CD14-positive monocyte (primary cell): ENCODE measurements at regions not wholly inside any gene's neighbourhood (a gene's known extent, or its start where the extent isn't known, plus 50 kb on each side); places are given as distances from the start of the nearest gene placed in this dataset.

Source experiments
- DNase-seq, 3 donors: peaks; one replicate each; pipeline ENCODE4 v3.0.0-alpha.2; 2011 to 2022
- H2AFZ ChIP-seq: 2 replicates; pipeline ENCODE4 v1.6.0; 2012; ENCODE audit warnings: mild to moderate bottlenecking, low read depth, low read length, inconsistent platforms; ENCODE audit not compliant: insufficient read depth, poor library complexity, severe bottlenecking
- H3K27ac ChIP-seq, 2 donors: 1 replicate in 1 of 2; 2 replicates in 1 of 2; pipeline ENCODE4 v1.5.1; 2012 to 2013; ENCODE audit warnings: low read length in 2 of 2, control low read depth in 1 of 2, inconsistent platforms in 1 of 2, low read depth in 1 of 2, mild to moderate bottlenecking in 1 of 2
- H3K27me3 ChIP-seq, 2 donors: one replicate each; pipeline versions ENCODE4 v1.6.0 to v1.6.1; 2011 to 2013; ENCODE audit warnings: low read length in 2 of 2; ENCODE audit not compliant: control insufficient read depth in 2 of 2, insufficient read depth in 2 of 2
- H3K36me3 ChIP-seq, 2 donors: replicated peaks in 1 of 2; 1 replicate in 1 of 2; 2 replicates in 1 of 2; pipeline versions ENCODE4 v1.5.1 to v1.6.1; 2012 to 2013; ENCODE audit warnings: low read length in 2 of 2, control low read depth in 1 of 2, inconsistent platforms in 1 of 2, mild to moderate bottlenecking in 1 of 2; ENCODE audit not compliant: insufficient read depth in 2 of 2, control insufficient read depth in 1 of 2
- H3K4me1 ChIP-seq, 2 donors: 1 replicate in 1 of 2; 2 replicates in 1 of 2; pipeline versions ENCODE4 v1.5.1 to v1.6.1; 2012 to 2013; ENCODE audit warnings: low read length in 2 of 2, control low read depth in 1 of 2, inconsistent platforms in 1 of 2, mild to moderate bottlenecking in 1 of 2, moderate library complexity in 1 of 2; ENCODE audit not compliant: insufficient read depth in 2 of 2, control insufficient read depth in 1 of 2
- H3K4me2 ChIP-seq: replicated peaks from 2 replicates; pipeline ENCODE3; 2012; ENCODE audit warnings: low read length, moderate library complexity, mild to moderate bottlenecking; ENCODE audit not compliant: poor library complexity, severe bottlenecking; ENCODE audit errors: extremely low read depth
- H3K4me3 ChIP-seq, 3 experiments: fragments of 200-600 bp in 1 of 3; sonication (generic) in 1 of 3; replicated peaks in 1 of 3; 1 replicate in 2 of 3; 2 replicates in 1 of 3; pipeline ENCODE4 v1.5.1; 2011 to 2013; ENCODE audit warnings: low read length in 3 of 3, mild to moderate bottlenecking in 3 of 3, control low read depth in 2 of 3, low read depth in 2 of 3, inconsistent platforms in 1 of 3, moderate library complexity in 1 of 3
- H3K79me2 ChIP-seq: 2 replicates; pipeline ENCODE4 v1.6.0; 2012; ENCODE audit warnings: mild to moderate bottlenecking, control low read depth, inconsistent platforms, low read length, moderate library complexity; ENCODE audit not compliant: insufficient read depth
- H3K9ac ChIP-seq: 2 replicates; pipeline ENCODE4 v1.6.0; 2017; ENCODE audit warnings: low read length, mild to moderate bottlenecking; ENCODE audit not compliant: insufficient read depth, poor library complexity, severe bottlenecking
- H3K9me3 ChIP-seq, 2 donors: replicated peaks in 1 of 2; 1 replicate in 1 of 2; 2 replicates in 1 of 2; pipeline versions ENCODE4 v1.5.1 to v1.6.1; 2012 to 2013; ENCODE audit warnings: low read length in 2 of 2, control low read depth in 1 of 2; ENCODE audit not compliant: control insufficient read depth in 1 of 2, insufficient read depth in 1 of 2
- H4K20me1 ChIP-seq: 2 replicates; pipeline ENCODE4 v1.6.0; 2012; ENCODE audit warnings: mild to moderate bottlenecking, low read length, control low read depth, moderate library complexity; ENCODE audit not compliant: insufficient read depth
- H3K27ac Mint-ChIP-seq, 7 donors: one replicate each; pipeline ENCODE4 v1.8.0; 2020; ENCODE audit warnings: mild to moderate bottlenecking in 7 of 7, mixed read lengths in 7 of 7, moderate library complexity in 6 of 7, inconsistent platforms in 2 of 7
- H3K27me3 Mint-ChIP-seq, 3 donors: one replicate each; pipeline ENCODE4 v1.8.0; 2021 to 2022; ENCODE audit warnings: low read depth in 3 of 3, mild to moderate bottlenecking in 3 of 3, mixed read lengths in 3 of 3, moderate library complexity in 3 of 3, inconsistent platforms in 1 of 3
- H3K36me3 Mint-ChIP-seq, 2 donors: one replicate each; pipeline ENCODE4 v1.8.0; 2020; ENCODE audit warnings: mixed read lengths in 2 of 2, inconsistent platforms in 1 of 2, mild to moderate bottlenecking in 1 of 2
- H3K4me1 Mint-ChIP-seq: one replicate; pipeline ENCODE4 v1.8.0; 2020; ENCODE audit warnings: mild to moderate bottlenecking, mixed read lengths
- H3K4me3 Mint-ChIP-seq, 2 donors: one replicate each; pipeline ENCODE4 v1.8.0; 2020; ENCODE audit warnings: mild to moderate bottlenecking in 2 of 2, mixed read lengths in 2 of 2, moderate library complexity in 1 of 2
- H3K9me3 Mint-ChIP-seq, 7 donors: one replicate each; pipeline ENCODE4 v1.8.0; 2020 to 2022; ENCODE audit warnings: mixed read lengths in 7 of 7, mild to moderate bottlenecking in 6 of 7, moderate library complexity in 6 of 7, inconsistent platforms in 2 of 7
- CTCF ChIP-seq: fragments of 200-600 bp; IDR thresholded peaks from one replicate; pipeline ENCODE4 v1.8.0; 2022; ENCODE audit warnings: antibody characterized with exemption, mild to moderate bottlenecking
- WGBS: methylation state at CpG from one replicate; pipeline ENCODE4 v1.1.5; 2013; ENCODE audit warnings: missing lambda C conversion rate; ENCODE audit not compliant: insufficient coverage; 5-methylcytosine and 5-hydroxymethylcytosine counted together
- intact Hi-C, 2 donors: fragments of 100-400 bp; cut with micrococcal nuclease; formaldehyde crosslinking; loops; one replicate each; pipeline versions ENCODE4 v1.15.0 to v1.15.1; 2023

GRCh38 chr2:2689306-2689705 is 358.2 kb upstream of the MYT1L start:
- 95% methylated on average over 12 of the region's 12 CpGs for whole genome bisulfite sequencing
- peaks cover 6 to 18% of the 10 kb centered on the region in 2 donors for H3K27me3 ChIP-seq
- H2AFZ ChIP-seq = no peak overlapping the region
- Mint-ChIP-seq H3K36me3 (no peaks in the 10 kb centered on the region), H3K27me3 (peaks cover 18 to 38% (median 30%) of the 10 kb centered on the region in 3 donors), H3K4me3 (no peak overlapping the region), H3K27ac (no peak overlapping the region), H3K9me3 (peaks cover 0 to 2% (median 0%) of the 10 kb centered on the region in 7 donors), H3K4me1 (peaks cover 7% of the 10 kb centered on the region)
- H3K9me3 ChIP-seq = no peaks in the 10 kb centered on the region
- no peak overlapping the region for H3K9ac ChIP-seq
- no peak overlapping the region for H3K4me2 ChIP-seq
- no peaks in the 10 kb centered on the region for H3K36me3 ChIP-seq
- no peak overlapping the region for H3K4me3 ChIP-seq
- intact Hi-C loops = no loop called here
- H3K27ac ChIP-seq = no peak overlapping the region
- TF ChIP-seq CTCF = no peak
- H3K79me2 ChIP-seq = no peaks in the 10 kb centered on the region
- peaks cover 0 to 6% of the 10 kb centered on the region in 2 donors for H3K4me1 ChIP-seq
- no peak for DNase-seq
- no peaks in the 10 kb centered on the region for H4K20me1 ChIP-seq

GRCh38 chr2:2688254-2688653 is 357.2 kb upstream of the MYT1L start:
- Mint-ChIP-seq H3K36me3 (no peaks in the 10 kb centered on the region), H3K4me3 (no peak overlapping the region), H3K9me3 (peaks cover 0 to 2% (median 0%) of the 10 kb centered on the region in 7 donors), H3K4me1 (peaks cover 9% of the 10 kb centered on the region), H3K27ac (no peak overlapping the region), H3K27me3 (peaks cover 23 to 46% (median 37%) of the 10 kb centered on the region in 3 donors)
- no peaks in the 10 kb centered on the region for H3K79me2 ChIP-seq
- no peak overlapping the region for H3K9ac ChIP-seq
- H3K4me1 ChIP-seq = peaks cover 0 to 6% of the 10 kb centered on the region in 2 donors
- no peak overlapping the region for H2AFZ ChIP-seq
- 23% methylated on average over 3 of the region's 6 CpGs for WGBS
- TF ChIP-seq CTCF = no peak
- peaks cover 9 to 26% of the 10 kb centered on the region in 2 donors for H3K27me3 ChIP-seq
- DNase-seq = no peak
- no peaks in the 10 kb centered on the region for H3K36me3 ChIP-seq
- H3K4me3 ChIP-seq = no peak overlapping the region
- H3K27ac ChIP-seq = no peak overlapping the region
- H3K4me2 ChIP-seq = no peak overlapping the region
- H4K20me1 ChIP-seq = no peaks in the 10 kb centered on the region
- intact Hi-C loops = no loop called here
- no peaks in the 10 kb centered on the region for H3K9me3 ChIP-seq
